Stimulated activated CD4-positive, alpha-beta T cell treated with anti-CD3 and anti-CD28 coated beads, Interleukin-15, amount 100 ng/mL, for 24 hours (primary cell): ENCODE measurements at regions not wholly inside any gene's neighbourhood (a gene's known extent, or its start where the extent isn't known, plus 50 kb on each side); places are given as distances from the start of the nearest gene placed in this dataset.
"Not testable (repeated sequence)": the region's sequence is repeated elsewhere in the genome, so short reads cannot be mapped to it uniquely, and the experiment has no call there.

Source experiments
- DNase-seq: peaks from one replicate; pipeline ENCODE4 v3.0.0-alpha.2; 2020

DNA sequence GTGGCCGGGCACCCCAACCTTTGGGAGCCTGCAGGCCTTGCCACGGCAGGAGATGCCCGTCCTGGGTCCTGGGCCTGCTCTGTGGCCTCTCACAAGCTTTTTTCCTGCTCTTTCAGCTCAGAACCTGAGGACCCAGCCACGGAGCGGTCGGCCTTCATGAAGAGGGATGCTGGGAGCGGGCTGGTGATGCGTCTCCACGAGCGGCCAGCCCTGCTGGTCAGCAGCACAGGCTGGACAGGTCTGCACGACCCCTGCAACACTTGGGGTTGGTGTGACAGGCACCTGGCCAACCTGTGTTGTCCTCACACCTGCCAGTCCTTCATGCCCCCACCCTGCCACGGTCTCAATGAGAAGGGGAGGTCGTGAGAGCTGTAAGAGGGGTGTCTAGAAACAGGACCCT, 170.0 kb downstream of the ADRA2C start:
- no peak for DNase-seq

DNA sequence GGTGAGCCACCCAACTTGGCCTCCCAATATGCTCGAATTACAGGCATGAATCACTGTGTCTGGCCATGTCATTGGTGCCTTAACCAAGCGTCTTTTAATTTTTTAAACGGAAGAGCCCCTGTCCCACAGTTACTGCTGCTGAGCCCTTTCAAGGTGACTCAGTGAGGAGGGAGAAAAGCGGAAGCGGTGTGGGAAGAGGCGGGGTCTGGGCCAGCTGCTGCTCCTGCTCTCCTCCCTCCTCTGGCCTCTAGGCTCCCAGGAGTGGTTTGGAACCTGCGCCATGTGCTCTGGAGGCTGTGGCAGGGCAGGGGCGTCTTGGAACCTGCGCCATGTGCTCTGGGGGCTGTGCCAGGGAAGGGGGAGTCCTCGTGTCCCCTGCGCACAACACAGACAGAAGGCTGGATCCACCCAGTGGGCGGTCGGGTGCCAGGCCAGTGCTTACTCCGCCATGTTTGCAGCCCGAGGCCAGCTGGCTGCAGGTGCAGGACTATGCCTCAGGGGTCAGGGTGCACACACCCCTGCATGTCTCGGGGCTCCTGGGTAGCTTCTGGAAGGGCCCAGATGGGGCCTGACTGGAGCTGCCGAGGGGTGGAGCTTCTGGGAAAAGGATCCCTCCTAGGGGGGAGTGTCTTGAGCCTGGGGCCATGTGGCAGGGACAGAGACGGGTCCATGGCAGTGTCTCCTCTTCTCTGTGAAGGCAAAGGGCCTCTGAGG, 171.8 kb downstream of the ADRA2C start:
- not testable (repeated sequence) for DNase-seq

DNA sequence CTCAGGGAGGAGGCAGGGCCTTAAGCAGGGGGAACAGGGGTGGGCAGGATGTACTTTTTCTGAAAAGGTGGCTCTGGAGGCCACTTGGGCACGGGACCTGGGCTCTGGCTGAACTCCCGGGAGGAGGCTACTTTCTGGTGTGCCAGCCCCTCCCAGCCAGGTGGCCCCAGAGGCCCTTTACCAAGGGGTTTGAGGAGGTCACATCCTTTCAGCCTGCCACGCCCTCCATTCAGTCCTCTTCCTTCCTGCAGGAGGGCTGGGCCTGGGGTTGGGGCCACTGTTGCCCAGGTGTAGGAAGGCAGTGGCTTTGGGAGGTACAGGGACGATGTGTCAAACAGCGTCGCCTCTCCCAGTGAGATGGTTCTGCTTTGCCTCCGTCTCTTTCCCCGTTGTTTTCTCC, 172.5 kb downstream of the ADRA2C start:
- not testable (repeated sequence) for DNase-seq

DNA sequence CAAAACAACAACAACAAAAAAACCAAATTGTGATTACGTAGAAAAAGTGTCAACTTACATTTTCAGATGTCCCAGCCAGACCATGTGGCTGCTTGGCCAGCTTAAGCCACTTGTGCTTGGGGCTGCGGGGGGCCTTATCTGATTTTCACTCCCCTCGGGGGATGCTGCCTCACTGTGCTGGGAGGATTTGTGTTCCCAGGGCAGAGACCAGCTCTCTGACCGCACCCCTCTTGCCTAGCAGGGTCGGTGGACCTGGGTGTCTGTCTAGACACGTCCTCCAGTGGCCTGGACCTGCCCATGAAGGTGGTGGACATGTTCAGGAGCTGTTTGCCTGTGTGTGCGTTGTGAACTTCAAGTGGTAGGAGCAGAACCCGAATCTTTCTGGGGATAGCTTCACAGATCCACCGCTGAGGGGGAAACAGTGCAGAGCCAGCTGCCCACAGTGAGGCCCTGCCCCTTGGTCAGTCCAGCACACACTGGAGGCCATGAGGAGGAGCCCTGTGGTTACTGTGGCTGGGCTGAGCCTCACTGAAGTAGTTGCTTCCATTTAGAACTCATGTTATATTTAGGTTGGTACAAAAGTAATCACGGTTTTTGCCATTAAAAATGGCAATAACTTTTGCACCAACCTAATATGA, 173.9 kb downstream of the ADRA2C start:
- DNase-seq, result not testable (repeated sequence)

DNA sequence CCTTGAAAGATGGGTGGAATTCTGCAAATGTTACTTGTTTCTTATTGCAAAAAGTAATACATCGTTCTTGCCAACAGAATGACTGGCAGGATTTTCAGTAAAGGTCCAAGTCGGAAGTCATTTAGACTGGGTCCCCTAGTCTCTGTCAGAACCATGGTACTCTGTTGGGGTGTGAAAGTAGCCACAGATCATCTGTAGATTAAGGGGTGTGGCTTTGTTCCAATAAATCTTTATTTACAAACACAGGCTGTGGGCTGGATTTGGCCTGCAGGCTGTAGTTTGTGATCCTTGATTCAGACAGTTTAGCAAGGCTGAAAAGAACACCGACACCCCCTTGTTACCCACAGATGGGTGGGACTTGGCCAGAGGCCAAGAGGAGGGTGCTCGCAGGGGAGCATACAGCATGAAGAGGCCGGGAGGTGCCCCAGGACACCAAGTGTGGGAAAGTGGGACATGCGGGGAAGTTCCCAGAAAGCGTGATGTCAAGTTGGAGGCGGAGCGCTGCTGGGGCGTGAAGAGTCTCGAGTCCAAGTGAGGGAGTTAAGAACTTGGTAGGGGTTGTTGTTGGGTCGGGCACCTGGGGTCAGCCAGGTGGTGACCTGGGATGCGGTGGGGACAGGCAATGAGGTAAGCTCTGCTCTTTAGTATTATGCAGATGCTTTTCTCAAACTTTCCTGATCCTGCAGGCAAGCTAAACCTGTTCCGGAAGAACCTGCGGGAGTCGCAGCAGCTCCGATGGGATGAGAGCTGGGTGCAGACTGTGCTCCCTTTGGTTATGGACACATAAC, 175.7 kb downstream of the ADRA2C start:
- DNase-seq, result not testable (repeated sequence)

DNA sequence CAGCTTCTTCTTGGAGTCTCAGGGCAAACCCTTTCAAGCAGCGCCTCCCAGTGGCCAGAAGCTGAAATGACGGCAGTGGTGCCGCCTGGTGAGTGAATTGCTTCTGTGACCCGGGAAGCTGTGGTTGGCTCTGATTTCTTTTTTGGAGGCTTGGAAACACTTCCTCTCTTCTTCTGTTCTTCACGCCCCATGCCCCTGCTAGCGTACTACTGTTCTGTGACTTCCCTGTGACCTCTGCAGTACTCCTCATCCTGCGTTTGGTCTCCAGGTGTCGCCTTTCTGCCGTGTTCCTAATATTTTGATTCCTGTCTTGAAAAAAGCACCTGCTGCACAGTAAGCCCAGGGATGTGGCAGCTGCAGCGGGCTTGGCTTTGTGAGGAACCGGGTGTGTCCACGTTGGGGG, 176.4 kb downstream of the ADRA2C start:
- DNase-seq, result peak; percentile 41

DNA sequence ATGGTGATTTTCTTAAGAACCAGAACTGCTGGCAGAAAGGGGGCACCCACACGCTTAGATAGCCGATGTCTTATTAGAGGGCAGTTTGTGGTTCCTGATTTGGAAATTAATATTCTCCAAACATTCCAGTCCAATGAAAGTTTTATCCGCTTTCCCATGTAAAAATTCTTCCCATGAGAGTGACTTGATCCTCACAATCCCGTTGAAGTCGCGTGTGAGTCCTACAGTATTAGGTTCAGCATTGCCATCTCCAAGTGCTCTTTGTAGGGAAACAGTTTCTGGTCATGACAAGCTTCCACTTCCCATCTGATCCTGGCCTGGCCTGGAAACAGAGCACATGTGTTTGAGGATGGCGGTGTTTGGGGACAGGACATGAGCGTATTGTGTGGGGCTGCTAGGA, 176.9 kb downstream of the ADRA2C start:
- not testable (repeated sequence) for DNase-seq

DNA sequence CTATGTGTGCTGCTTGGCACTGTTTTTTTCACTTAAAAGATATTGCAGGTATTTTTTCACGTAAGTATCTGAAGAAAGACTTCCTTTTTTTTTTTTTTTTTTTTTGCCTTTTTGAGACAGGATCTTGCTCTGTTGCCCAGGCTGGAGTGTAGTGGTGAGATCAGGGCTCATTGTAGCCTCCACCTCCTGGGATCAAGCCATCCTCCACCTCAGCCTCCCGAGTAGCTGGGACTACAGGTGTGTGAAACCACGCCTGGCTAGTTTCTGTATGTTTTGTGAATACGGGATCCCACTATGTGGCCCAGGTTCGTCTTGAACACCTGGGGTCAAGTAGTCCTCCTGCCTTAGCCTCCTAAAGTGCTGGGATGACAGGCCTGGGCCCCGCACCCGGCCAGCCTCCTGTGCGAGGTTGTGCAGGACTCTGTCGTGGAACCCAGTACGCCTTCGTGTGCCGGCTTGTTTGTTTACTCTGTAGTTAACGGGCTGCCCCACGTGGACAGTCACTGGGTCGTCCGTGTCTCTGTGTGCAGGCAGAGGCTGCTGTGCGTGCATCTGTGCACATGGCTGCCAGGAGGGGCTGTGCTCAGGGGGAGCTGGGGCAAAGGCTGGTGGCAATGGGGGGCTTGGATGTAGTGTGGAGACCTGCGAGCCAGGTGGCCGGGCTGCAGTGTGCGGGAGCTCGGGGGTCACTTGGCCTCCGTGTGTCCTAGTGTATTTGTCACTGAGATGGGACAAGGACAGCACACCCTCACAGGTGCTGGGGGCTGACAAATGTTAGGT, 179.5 kb downstream of the ADRA2C start:
- no peak for DNase-seq

DNA sequence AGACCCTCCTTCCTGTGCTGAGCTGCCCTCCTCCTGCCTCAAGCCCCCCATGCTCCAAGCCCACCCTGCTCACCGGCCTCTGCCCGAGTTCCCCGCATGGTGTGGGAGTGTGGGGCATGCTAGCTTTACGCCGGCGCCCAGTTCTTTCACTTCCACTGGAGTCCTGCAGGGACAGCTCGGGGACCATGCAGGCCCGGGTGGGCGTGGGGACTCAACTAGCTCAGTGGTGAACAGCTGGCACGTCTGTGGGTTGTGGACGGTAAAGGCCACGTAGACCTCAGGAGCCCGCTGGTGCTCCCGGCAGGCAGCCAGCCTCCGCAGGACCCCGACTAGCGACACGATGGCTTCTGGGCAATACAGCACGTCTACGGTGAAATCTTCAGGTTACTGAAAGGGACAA, 180.4 kb downstream of the ADRA2C start:
- DNase-seq, result not testable (repeated sequence)

DNA sequence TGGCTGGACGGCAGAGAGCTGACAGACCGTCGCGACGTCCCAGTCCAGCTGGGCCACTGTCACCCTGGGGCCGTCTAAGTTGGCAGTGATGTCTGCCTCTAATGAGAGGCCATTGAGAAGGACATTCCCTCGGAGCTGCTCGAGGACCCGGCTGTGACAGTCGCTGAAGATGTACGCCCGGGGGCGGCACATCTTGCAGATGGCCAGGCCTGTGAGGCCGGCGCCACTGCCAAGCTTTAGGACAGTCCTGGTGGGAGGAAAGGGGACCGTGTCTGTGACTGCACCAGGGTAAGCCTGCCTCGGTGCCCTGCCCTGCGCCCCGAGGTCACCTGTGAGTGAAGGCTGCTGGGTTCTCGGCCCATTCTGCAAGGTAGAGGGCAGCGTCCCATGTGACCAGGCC, 181.6 kb downstream of the ADRA2C start:
- not testable (repeated sequence) for DNase-seq

DNA sequence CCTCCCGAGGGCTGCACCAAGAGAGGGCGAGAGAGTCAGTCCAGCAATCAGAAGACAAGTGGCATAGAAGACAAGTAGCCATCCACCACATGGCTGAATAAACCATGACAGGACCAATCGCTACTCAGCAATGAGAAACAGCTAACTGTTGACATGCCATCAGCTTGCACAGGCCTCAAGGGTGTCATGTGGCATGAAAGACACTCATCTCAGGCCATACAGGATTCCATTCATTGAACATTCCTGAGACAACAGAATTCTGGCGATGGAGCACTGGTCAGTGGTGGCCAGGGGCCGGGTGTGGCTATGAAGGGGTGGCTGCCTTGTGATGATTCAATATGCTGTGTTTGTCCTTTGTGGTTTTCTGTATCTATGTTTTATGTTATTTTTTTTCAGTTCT, 182.0 kb downstream of the ADRA2C start:
- DNase-seq, result not testable (repeated sequence)

DNA sequence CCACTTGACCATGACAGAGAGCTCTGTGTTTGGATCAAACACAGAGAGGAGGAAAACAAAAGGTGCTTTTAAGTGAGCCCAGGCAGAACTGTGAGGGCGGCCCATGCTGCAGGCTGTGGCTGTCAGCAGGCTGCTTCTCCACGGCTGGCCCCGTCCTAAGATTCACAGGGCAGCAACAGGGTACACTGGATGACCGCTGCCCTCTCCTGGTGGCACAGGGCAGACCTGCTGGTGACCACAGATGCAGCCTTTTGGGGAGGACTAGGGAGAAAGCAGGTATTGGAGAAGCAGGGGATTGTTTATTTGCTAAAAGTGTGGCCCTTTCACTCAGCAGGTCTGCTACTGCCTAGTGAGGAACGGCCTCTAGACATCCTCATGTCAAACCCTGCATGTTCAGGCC, 183.7 kb downstream of the ADRA2C start:
- peak; percentile 13 for DNase-seq

DNA sequence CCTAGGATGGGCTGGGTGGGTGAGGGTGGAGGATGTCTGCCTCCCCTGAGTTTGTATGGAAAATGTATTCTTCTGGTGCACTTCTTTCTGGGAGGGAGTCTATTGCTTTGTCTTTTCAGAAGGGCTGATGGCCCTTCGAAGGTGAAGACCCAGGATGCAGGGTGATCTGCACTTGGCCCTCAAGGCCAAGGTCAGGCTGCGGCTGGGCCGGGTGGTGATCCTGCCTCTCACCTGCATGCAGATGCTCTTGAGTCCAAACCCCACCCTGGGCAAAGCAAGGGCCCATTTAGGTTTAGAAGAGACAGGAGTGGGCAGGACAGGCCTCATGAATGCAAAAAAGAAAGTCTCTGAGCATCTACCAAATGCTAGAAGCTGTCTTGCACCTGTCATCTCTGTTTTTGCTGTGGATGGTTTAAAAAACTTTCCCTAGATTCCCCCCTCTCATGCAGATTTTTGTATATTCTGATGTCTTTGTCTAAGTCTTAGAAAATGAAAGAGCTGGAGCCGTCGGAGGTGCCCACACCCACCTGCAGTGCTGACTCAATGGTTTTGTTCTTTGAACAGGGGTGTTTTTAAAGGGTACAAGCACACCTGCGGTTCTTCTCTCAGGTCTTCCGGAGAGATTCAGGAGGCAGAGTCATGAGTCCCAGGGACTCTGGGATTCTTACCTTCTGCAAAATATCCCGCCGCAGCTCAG, 186.4 kb downstream of the ADRA2C start:
- DNase-seq, result not testable (repeated sequence)

DNA sequence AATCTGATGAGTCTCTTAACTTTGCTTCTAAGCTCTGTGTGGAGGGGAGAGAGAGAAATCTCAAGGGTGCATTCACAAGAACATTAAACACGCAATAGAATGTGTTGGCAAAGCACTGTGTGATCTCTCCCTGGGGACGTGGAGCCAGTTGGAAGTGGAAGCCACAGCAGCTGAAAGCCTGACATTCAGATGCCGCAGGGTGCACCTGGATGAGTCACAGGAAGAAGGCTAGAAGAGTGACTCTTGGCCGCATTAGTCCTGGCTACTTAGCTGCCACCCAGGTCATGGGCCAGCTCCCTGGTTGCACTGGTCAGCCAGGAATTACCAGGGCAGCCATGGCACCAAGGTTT, 186.9 kb downstream of the ADRA2C start:
- DNase-seq, result not testable (repeated sequence)

DNA sequence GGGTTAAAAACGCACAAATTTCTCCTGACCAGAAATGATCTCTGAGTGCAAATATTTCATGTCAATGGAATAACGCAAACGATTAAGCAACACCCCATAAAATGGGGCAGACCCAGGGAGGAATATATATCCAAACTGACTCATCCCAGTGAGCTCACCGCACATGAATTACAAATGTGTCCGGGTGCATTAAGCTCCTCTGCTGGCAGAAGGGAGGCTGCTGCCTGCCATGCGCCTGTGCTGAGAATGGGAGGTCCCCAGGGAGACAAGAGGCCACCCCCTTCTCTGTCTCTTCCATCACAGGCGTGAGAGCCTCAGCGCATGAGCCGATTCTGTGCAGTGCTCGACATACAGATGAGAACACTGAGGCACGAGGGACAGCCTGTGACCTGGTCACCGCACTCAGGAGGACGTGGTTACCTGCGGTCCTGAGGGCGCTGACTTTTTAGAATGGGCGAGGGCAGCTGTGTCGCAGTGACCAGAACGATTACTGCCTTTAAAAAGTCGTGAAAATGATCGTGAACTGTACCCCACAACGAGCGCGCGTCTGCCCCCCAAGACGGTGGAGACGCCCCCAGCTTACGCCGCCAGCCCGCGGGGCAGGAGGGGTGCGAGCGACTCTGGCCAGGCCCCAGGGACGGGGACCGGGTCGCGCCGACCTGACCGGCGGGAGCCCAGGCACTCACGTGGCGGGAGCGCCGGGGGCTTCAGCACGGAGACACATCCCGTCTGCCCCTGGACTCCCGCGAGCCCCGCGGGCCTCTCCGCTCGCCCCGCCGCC, 188.5 kb downstream of the ADRA2C start:
- peak; percentile 81 for DNase-seq

DNA sequence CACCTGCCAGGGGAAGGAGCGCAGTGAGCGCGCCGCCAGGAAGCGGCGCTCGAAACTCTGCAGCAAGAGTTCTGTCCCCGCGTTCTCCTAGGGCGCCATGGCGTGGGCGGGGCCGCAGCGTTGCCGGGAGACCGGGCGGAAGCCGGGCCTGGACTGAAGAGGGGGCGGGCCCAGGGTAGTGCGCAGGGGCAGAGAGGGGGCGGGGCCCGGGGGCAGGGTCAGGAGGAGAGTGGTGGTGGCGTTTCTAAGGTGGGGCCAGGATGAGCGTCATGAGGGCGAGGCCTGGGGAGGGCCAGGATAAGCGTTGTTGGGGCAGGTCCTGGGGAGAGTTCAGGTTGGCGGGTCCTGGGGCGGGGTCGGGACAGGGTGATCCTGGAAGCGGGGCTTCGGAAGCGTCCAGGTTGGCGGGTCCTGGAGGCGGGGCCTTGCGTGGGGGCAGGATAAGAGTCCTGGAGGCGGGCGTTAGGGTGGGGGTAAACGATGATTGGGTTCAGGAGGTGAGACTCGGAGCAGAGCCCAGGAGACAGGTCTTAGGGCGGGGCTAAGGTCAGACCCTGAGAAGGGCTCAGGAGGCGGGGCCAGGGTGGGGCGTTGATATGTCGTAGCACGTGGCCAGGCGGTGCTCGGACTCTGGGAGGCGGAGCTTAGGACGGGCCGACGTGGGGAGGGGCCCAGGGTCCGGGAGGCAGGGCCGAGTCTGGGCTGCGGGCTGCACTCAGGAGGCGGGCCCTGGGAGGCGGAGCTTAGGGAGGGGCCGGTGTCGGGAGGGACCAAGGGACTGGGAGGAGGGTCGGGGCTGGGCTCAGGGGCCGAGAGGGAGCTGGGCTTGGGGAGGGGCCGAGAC, 189.4 kb downstream of the ADRA2C start:
- DNase-seq, result peak; percentile 99

DNA sequence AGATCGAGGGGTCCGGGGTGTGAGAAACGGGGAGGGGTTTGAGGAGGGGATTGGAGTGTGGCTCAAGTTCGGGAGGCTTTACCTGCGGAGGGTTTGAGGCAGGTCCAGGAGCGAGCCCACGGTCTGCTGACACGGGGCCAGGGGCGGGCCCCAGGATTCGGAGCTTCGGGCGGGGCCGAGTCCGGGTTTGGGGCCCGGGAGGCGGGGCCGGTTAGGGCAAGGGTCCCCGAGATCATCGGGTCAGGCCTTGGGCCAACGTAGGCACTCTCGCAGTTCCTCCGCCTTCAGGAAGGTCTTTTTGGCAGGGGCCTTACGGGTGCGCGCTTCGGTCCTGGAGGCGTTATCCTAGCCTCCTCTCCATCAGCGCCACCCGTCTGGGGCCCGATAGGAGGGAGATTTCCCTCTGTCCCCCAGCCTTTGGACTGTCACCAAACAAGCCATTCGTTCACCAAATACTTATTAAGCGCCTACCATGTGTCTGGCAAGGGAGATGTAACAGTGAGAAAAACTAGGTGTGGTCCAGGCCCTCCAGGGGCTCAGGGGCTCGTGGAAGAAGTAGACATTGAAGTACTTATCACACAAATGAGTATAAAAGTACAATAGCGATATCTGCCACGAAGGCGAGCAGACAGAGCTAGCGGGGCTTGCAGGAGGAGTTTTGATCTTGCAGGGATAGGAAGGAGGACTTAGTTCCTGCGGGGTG, 190.1 kb downstream of the ADRA2C start:
- not testable (repeated sequence) for DNase-seq

DNA sequence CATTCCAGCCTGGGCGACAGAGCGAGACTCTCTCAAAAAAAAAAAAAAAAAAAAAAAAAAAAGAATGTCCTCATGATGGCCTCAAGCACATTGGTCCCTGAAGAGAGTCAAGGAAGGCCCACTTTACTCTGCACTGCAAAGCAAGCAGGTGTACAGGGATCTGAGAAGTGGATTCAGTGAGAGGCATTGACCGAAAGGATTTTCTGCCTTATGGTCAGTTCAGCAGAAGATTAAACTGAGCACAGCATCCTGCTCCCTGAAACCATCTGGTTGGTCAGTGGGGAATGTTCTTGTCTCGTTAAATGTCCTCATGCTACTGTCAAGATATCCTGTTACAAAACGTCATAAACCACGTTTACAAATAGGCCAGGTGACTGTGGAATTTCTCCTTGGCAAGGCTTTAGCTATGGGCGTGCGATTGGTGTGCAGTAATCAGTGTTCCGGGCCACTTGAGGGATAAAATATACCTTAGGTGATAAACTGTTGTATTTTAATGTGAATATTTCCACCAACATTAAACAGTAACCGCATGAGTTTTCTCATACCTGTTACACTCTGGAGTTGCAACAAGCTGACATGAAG, 195.0 kb downstream of the ADRA2C start:
- DNase-seq, result not testable (repeated sequence)

DNA sequence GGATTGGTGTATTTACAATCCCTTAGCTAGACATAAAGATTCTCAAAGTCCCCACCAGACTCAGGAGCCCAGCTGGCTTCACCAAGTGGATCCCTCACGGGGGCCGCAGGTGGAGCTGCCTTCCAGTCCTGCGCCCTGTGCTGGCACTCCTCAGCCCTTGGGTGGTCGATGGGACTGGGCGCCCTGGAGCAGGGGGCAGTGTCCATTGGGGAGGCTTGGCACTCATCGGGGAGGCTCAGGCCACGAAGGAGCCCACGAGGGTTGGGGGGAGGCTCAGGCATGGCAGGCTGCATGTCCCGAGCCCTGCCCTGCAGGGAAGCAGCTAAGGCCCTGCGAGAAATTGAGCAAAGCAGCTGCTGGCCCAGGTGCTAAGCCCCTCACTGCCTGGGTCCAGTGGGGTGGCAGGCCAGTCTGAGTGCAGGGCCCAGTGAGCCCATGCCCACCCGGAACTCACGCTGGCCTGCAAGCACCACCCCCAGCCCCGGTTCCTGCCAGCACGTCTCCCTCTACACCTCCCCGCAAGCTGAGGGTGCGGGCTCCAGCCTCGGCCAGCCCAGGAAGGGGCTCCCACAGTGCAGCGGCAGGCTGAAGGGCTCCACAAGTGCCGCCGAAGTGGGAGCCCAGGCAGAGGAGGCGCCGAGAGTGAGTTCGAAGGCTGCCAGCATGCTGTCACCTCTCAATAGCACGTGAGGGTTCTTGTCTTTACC, 198.5 kb downstream of the ADRA2C start:
- DNase-seq, result not testable (repeated sequence)
